GM12872 (cell line): ENCODE measurements at regions not wholly inside any gene's neighbourhood (a gene's known extent, or its start where the extent isn't known, plus 50 kb on each side); places are given as distances from the start of the nearest gene placed in this dataset.

ENCODE experiments used
- TF ChIP-seq, protein P1 (sequence below): IDR thresholded peaks from 3 replicates; pipeline ENCODE4 v1.5.1; 2011; ENCODE audit warnings: low read depth, mild to moderate bottlenecking, low read length, moderate library complexity; ENCODE audit not compliant: insufficient read depth

DNA sequence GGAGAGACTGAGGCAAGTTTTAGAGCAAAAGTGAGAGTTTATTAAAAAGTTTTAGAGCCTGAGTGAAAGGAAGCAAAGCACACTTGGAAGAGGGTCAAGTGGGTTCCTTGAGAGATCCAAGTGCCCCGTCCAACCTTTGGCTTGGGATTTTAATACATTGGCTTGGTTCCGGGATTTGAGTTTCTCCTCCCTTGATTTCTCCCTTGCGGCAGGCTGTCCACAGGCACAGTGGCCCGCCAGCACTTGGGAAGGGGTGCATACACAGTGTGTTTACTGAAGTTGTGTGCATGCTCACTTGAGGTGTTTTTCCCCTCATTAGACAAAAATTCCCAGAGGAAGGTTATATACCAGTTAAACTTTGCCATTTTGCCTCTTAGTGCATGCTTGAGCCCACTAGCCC lies 333.5 kb downstream of the PCDH18 start:
- TF ChIP-seq, protein P1, sequence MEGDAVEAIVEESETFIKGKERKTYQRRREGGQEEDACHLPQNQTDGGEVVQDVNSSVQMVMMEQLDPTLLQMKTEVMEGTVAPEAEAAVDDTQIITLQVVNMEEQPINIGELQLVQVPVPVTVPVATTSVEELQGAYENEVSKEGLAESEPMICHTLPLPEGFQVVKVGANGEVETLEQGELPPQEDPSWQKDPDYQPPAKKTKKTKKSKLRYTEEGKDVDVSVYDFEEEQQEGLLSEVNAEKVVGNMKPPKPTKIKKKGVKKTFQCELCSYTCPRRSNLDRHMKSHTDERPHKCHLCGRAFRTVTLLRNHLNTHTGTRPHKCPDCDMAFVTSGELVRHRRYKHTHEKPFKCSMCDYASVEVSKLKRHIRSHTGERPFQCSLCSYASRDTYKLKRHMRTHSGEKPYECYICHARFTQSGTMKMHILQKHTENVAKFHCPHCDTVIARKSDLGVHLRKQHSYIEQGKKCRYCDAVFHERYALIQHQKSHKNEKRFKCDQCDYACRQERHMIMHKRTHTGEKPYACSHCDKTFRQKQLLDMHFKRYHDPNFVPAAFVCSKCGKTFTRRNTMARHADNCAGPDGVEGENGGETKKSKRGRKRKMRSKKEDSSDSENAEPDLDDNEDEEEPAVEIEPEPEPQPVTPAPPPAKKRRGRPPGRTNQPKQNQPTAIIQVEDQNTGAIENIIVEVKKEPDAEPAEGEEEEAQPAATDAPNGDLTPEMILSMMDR, result no peak

DNA sequence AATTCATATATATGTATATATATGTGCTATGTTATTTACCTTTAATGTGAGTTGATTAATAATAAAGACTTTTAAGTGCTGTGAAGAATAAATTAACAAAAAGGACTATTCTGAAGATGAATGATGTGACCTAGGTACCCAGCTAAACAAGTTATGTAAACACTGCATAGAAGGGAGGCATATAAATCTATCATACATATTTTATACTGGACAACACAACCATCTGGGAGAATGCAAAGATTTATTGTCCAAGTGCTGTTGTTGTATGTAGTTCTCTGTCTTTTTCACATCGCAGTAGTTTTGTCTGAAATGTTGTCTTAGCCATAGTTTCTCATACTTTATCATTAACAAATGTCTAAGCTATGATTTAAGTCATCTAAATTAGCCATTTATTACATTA lies 337.6 kb downstream of the PCDH18 start:
- TF ChIP-seq, protein P1, result no peak

DNA sequence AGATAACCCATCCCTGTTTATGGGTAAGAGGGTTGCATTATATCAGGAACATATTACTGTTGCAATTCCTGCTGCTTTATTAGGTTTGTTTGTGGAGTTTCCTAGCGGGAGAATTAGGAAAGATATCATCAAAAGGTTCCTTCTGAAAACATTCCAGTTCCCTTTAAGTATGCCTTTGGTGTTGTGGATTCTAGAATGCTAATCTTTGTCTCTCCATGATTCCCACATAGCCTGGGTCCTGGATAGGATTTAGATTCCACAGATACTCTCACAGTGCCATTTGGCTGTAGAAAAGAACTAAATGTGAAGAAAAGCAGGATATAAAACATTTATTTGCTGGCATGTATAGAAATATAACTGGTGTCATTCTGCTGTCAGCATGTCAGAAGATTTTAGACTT lies 338.7 kb downstream of the PCDH18 start:
- TF ChIP-seq, protein P1, result no peak

DNA sequence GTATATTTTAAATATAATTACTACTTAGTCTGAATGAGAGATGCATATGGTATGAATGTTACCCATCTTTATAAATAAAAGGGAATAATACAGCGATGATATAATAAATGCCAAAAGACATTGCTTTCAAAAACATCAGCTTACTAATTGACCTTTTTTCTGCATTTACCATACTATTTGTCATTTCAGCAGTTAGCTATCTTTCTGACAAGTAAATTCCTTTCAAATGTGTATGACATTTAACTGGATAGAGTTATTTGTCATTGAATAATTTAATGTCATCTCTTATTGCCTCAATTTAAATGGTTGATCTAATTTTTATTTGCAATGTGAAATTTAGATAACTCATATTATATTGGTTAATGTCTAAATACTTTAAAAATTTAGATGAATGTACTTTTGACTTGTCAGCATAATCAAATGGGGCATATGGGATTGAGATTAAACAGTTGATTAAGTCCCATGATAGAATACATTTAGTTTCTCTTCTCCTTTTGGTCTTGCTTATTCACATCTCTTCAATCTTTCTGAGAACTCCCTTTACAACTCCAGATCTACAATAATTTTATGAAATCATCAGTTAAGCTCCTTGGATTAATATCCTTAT lies 350.9 kb downstream of the PCDH18 start:
- TF ChIP-seq, protein P1, result no peak

DNA sequence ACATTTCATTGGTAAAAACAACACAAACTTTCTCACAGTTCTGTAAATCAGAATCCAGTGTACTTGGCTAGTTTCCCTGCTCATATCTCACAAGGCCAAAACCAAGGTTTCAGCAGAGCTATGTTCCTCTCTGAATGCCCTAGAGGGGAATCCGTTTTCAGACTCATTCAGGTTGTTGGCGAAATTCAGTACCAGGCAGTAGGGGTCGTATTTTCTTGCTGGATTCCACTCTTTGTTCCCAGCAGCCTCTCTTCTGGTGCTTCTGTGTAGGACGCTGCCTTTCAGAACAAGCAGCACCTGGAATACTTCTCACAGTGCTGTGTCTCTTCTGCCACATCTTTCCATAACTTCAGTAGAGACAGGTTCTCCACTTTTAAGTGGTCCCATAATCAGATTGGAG lies 351.9 kb downstream of the PCDH18 start:
- TF ChIP-seq, protein P1, result no peak

DNA sequence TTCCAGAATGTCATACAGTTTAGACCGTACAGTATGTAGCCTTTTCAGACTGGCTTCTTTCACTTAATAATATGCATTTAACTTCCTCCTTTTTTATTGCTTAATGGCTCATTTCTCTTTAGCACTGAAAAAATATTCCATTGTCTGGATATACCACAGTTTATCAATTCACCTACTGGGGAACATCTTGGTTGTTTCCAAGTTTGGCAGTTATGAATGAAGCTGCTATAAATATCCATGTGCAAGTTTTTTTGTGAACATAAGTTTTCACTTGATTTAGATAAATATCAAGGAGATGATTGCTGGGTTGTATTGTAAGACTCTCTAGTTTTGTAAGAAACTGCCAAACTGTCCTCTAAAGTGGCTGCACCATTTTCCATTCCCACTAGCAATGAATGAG lies 375.5 kb downstream of the PCDH18 start:
- TF ChIP-seq, protein P1, result no peak

DNA sequence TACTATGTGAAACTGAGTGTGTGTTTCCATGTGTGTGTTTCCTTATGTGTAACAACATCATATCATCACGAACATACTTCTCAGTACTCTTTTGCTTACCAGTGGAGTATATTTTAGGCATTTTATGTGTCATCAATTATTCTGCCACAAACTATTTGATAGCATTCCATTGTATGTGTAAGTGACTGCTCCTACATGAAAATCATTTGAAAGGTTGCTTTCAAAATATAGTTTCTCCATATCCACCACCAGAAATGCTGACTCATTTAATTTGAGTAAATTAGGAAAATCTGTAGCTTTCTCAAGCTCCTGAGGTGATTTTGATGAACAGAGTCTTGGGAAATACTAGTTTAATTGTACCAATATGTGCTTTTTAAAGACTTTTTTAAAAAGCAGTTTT lies 376.2 kb downstream of the PCDH18 start:
- TF ChIP-seq, protein P1, result no peak
